ENCODE measurements at regions not wholly inside any gene's neighbourhood (a gene's known extent, or its start where the extent isn't known, plus 50 kb on each side); places are given as distances from the start of the nearest gene placed in this dataset.

DNA sequence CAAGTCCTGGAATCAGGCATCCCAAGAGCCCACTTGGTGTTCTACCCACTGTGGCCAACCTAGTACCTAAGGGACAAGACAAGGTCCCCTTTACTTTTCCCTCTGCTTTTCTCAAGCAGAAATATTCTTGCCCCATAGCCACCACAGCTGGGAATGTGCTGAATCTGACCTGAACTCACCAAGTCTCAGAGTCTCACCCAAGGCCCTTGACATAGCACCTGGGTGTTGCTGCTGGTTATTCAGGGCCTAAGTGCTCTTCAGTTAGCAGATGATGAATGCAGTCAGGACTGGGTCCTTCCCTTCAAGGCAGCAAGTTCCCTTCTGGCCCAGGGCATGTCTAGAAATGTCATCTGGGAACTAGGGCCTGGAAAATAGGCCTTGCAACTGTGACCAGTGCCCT is 201.8 kb upstream of the SERP2 start:
- no peaks in the 10 kb centered on the region for H3K27me3 ChIP-seq
- no peak overlapping the region for H3K9ac ChIP-seq (ENCODE audit: low read depth in 2 of 2, low read length in 2 of 2)
- intact Hi-C loops (cut with DNase I): no loop called here
- TF ChIP-seq, protein P1, sequence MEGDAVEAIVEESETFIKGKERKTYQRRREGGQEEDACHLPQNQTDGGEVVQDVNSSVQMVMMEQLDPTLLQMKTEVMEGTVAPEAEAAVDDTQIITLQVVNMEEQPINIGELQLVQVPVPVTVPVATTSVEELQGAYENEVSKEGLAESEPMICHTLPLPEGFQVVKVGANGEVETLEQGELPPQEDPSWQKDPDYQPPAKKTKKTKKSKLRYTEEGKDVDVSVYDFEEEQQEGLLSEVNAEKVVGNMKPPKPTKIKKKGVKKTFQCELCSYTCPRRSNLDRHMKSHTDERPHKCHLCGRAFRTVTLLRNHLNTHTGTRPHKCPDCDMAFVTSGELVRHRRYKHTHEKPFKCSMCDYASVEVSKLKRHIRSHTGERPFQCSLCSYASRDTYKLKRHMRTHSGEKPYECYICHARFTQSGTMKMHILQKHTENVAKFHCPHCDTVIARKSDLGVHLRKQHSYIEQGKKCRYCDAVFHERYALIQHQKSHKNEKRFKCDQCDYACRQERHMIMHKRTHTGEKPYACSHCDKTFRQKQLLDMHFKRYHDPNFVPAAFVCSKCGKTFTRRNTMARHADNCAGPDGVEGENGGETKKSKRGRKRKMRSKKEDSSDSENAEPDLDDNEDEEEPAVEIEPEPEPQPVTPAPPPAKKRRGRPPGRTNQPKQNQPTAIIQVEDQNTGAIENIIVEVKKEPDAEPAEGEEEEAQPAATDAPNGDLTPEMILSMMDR (IDR thresholded peaks at IDR 0.05): no peak
- H3K9me3 ChIP-seq: no peaks in the 10 kb centered on the region
- H3K4me3 ChIP-seq: no peak overlapping the region
- DNase-seq: no peak
- no peaks in the 10 kb centered on the region for H3K36me3 ChIP-seq
- no peak overlapping the region for H3K27ac ChIP-seq
- H3K4me1 ChIP-seq: no peaks in the 10 kb centered on the region

DNA sequence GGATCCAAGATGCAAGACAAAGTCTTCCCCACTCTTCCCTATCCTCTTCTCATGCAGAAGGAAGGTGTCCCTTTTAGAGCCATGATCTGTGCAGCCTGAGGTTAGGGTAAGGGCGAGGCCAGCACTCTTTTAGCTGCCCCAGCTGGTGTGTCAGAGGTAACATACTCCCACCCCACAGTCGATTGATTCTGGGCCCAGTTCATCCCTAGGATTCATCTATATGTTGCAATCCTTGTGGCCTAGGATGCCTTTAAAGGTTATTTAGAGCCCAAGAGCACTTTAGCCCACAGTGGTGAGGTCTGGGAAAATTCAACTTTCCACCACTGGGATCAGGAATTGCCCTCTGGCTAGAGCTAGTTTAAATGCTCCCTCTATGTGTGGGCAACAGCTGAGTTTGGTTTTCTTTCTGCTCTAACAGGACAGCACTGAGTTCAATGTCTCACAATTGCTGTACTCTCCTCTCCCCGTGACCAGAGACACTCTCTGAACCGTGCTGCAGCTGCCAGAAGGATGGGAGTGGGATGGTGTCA is 201.3 kb upstream of the SERP2 start:
- intact Hi-C loops (cut with DNase I): no loop called here
- TF ChIP-seq, protein P1 (IDR thresholded peaks at IDR 0.05): no peak
- Histone ChIP-seq H3K9ac (ENCODE audit: low read depth in 2 of 2, low read length in 2 of 2) (no peak overlapping the region), H3K9me3 (no peaks in the 10 kb centered on the region), H3K27me3 (no peaks in the 10 kb centered on the region), H3K36me3 (no peaks in the 10 kb centered on the region), H3K27ac (no peak overlapping the region), H3K4me1 (no peaks in the 10 kb centered on the region), H3K4me3 (no peak overlapping the region)
- DNase-seq: no peak

DNA sequence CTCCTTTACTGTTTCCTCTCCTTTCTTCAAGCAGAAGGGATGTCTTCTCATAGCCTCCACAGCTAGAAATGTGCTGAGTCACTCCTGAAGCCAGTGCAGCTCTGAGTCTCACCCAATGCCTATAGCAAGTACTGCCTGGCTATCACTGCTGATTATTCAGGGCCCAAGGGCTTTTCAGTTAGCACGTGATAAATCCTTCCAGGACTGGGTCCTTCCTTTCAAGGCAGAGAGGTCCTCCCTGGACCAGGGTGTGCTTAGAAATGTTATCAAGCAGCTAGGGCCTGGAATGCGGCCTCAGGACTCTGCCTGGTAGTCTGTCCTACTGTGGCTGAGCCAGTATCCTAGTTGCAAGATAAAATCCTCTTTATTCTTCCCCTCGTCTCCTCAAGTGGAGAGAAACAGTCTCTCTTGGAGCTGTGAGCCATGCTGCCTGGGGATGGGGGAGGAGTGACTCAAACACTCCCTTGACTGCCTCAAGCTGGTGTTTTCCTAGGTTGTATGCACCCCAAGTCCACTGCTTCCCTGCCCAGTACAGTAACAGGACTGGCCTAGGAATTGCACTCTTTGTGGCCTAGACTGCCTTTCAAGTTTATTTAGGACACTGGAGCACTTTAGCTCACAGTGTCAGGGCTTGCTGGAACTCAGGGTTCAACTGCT is 198.7 kb upstream of the SERP2 start:
- no peak overlapping the region for H3K9ac ChIP-seq (ENCODE audit: low read depth in 2 of 2, low read length in 2 of 2)
- no peak overlapping the region for H3K27ac ChIP-seq
- TF ChIP-seq, protein P1 (IDR thresholded peaks at IDR 0.05): no peak
- H3K27me3 ChIP-seq: no peaks in the 10 kb centered on the region
- H3K4me1 ChIP-seq: no peaks in the 10 kb centered on the region
- no peaks in the 10 kb centered on the region for H3K9me3 ChIP-seq
- no peak overlapping the region for H3K4me3 ChIP-seq
- intact Hi-C loops (cut with DNase I): no loop called here
- no peak for DNase-seq
- H3K36me3 ChIP-seq: no peaks in the 10 kb centered on the region

DNA sequence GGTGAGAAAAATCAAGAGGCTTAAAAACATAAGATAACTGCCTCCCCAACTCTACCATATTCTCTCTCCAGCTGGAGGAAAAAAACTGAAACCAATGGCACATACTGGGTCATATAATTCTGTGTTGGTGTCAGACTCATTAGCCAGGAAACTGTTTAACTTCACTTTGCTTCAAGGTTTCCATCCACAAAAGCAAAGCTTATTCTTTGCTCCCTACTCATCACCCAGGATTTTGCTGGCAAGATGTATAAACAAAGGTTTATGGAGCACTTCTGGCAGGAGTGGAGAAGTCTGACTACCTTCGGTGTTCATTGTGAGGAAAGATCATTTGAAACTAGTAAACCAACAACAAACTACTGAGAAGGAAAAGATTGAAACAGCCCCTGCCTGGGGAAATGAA is 197.5 kb upstream of the SERP2 start:
- Histone ChIP-seq H3K27ac (no peak overlapping the region), H3K36me3 (no peaks in the 10 kb centered on the region), H3K4me1 (no peaks in the 10 kb centered on the region), H3K4me3 (no peak overlapping the region), H3K9ac (ENCODE audit: low read depth in 2 of 2, low read length in 2 of 2) (no peak overlapping the region), H3K9me3 (no peaks in the 10 kb centered on the region), H3K27me3 (no peaks in the 10 kb centered on the region)
- no peak for DNase-seq
- TF ChIP-seq, protein P1 (IDR thresholded peaks at IDR 0.05): no peak
- intact Hi-C loops (cut with DNase I): no loop called here

DNA sequence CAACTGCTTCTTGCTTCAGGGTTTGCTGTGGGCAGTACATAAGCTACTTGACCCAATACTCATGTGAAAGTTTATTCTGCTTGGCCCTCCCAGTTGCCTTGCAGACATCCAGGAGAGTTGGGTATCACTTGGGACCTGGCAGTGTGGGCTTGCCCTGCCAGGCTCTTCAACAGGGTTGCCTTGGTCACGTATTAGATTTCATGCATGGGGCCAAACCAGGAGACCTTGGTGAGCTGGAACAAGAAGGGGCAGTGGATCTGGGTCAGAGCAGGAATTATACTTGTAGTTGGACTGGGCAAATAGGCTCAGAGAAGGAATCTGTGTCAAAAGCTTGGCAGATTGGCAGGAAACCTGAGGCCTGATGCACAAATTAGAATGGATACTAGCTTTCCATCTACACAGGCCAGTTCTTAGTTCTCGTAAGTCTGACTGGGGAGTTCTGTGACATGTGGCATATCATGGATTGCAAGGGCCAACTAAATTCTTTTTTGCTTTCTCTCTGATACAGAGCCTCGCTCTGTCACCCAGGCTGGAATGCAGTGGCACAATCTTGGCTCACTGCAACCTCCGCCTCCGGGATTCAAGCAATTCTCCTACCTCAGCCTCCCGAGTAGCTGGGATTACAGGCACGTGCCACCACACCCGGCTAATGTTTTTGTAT is 192.6 kb upstream of the SERP2 start:
- no peak overlapping the region for H3K9ac ChIP-seq (ENCODE audit: low read depth in 2 of 2, low read length in 2 of 2)
- H3K4me1 ChIP-seq: no peaks in the 10 kb centered on the region
- DNase-seq: no peak
- H3K4me3 ChIP-seq: no peak overlapping the region
- no peak overlapping the region for H3K27ac ChIP-seq
- TF ChIP-seq, protein P1 (IDR thresholded peaks at IDR 0.05): no peak
- no peaks in the 10 kb centered on the region for H3K27me3 ChIP-seq
- intact Hi-C loops (cut with DNase I): no loop called here
- H3K36me3 ChIP-seq: no peaks in the 10 kb centered on the region
- H3K9me3 ChIP-seq: no peaks in the 10 kb centered on the region
